Right lobe of liver (tissue), 4 donors: ENCODE measurements at regions not wholly inside any gene's neighbourhood (a gene's known extent, or its start where the extent isn't known, plus 50 kb on each side); places are given as distances from the start of the nearest gene placed in this dataset.

Experiments used
- POLR2A ChIP-seq: fragments of 450-650 bp; IDR thresholded peaks from one replicate; pipeline ENCODE4 v1.6.1; 2017; ENCODE audit warnings: antibody characterized with exemption, mild to moderate bottlenecking
- TF ChIP-seq, protein P1 (sequence below), 4 donors: fragments of 200-600 bp in 3 of 4; fragments of 450-650 bp in 1 of 4; IDR thresholded peaks; one replicate each; pipeline versions ENCODE4 v1.5.1 to v1.8.0; 2016 to 2022; ENCODE audit warnings: antibody characterized with exemption in 4 of 4, mild to moderate bottlenecking in 2 of 4
- donor health status: DM: no; HTN: no; CAD: no.
- donor health status: DM: no; HTN: no; CAD: no.
- donor health status: DM: no; HTN: yes; CAD: no.

DNA sequence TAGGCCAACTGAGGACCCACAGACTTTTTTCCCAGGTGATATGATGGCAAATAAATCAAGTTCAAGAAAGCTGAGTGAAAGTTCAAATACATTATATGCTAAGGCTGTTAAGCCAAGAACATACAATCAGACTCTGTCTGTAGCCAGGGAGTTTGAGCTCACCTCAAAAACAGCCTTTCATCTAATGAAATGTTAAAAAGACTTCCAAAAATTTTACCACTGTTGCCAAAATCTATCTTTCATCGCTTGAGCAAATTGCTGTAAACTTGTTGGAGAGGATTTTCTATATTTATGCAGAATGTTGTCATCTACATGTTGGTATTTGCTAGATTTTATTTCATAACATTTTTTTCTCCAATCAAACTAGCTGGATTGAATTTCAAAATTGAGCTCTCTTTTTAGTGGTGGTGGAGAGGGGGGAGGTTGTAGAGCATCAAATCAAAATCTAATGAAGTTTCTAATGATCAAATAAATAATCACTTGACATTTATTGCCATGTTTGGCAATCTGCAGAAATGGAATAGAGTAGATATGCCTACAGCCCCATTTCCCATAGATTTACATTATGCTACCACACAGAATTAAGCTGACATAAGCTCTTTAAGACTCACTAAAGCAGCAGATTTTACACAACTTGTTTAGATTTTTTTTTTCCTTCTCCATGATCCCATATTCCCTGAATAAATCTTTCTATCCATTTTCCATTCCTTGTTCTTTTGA is 828.9 kb upstream of the ZNF608 start:
- TF ChIP-seq, protein P1, sequence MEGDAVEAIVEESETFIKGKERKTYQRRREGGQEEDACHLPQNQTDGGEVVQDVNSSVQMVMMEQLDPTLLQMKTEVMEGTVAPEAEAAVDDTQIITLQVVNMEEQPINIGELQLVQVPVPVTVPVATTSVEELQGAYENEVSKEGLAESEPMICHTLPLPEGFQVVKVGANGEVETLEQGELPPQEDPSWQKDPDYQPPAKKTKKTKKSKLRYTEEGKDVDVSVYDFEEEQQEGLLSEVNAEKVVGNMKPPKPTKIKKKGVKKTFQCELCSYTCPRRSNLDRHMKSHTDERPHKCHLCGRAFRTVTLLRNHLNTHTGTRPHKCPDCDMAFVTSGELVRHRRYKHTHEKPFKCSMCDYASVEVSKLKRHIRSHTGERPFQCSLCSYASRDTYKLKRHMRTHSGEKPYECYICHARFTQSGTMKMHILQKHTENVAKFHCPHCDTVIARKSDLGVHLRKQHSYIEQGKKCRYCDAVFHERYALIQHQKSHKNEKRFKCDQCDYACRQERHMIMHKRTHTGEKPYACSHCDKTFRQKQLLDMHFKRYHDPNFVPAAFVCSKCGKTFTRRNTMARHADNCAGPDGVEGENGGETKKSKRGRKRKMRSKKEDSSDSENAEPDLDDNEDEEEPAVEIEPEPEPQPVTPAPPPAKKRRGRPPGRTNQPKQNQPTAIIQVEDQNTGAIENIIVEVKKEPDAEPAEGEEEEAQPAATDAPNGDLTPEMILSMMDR (IDR thresholded peaks at IDR 0.05) = no peak
- no peak for TF ChIP-seq POLR2A
